ENCODE measurements at regions not wholly inside any gene's neighbourhood (a gene's known extent, or its start where the extent isn't known, plus 50 kb on each side); places are given as distances from the start of the nearest gene placed in this dataset.

DNA sequence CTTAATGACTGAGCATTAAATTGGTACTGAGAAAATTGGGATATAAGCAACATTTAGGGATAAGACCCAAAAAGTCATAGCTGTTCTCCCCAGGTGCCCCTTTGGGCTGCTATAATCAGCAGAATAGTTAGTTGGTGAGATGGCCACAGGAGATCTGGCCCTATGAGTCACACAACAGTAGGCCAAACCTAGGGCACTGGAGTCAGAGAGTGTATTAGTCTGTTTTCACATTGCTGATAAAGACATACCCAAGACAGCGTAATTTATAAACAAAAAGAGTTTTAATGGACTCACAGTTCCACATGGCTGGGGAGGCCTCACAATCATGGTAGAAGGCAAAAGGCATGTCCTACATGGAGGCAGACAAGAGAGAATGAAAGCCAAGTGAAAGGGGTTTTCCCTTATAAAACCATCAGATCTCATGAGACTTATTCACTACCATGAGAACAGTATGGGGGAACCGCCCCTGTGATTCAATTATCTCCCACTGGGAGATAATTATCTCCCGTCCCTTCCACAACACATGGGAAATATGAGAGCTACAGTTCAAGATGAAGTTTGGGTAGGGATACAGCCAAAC lies 338.3 kb upstream of the NR3C2 start:
- H3K9ac ChIP-seq (ENCODE audit: low read length in 3 of 3), result no peak overlapping the region
- intact Hi-C loops (cut with DNase I), result no loop called here
- H3K36me3 ChIP-seq (ENCODE audit: control insufficient read depth in 2 of 3, insufficient read depth in 3 of 3, low read length in 3 of 3), result no peaks in the 10 kb centered on the region
- H3K4me1 ChIP-seq (ENCODE audit: control insufficient read depth in 2 of 3, insufficient read depth in 2 of 3, low read depth in 1 of 3, low read length in 3 of 3), result peaks cover 0 to 2% (median 0%) of the 10 kb centered on the region in 3 donors
- H3K27me3 ChIP-seq (ENCODE audit: control insufficient read depth, insufficient read depth, low read length), result no peaks in the 10 kb centered on the region
- no peak for DNase-seq
- no peaks in the 10 kb centered on the region for H3K9me3 ChIP-seq (ENCODE audit: control insufficient read depth in 2 of 3, insufficient read depth in 1 of 3, low read length in 3 of 3)
- H3K27ac ChIP-seq (ENCODE audit: low read depth in 2 of 2, low read length in 2 of 2), result no peak overlapping the region
- no peak overlapping the region for H3K4me3 ChIP-seq (ENCODE audit: low read length in 3 of 3)
- FAIRE-seq, result no peak
- TF ChIP-seq, protein P1, sequence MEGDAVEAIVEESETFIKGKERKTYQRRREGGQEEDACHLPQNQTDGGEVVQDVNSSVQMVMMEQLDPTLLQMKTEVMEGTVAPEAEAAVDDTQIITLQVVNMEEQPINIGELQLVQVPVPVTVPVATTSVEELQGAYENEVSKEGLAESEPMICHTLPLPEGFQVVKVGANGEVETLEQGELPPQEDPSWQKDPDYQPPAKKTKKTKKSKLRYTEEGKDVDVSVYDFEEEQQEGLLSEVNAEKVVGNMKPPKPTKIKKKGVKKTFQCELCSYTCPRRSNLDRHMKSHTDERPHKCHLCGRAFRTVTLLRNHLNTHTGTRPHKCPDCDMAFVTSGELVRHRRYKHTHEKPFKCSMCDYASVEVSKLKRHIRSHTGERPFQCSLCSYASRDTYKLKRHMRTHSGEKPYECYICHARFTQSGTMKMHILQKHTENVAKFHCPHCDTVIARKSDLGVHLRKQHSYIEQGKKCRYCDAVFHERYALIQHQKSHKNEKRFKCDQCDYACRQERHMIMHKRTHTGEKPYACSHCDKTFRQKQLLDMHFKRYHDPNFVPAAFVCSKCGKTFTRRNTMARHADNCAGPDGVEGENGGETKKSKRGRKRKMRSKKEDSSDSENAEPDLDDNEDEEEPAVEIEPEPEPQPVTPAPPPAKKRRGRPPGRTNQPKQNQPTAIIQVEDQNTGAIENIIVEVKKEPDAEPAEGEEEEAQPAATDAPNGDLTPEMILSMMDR (IDR thresholded peaks at IDR 0.05; ENCODE audit: borderline replicate concordance, extremely low read depth, insufficient read depth), result no peak

DNA sequence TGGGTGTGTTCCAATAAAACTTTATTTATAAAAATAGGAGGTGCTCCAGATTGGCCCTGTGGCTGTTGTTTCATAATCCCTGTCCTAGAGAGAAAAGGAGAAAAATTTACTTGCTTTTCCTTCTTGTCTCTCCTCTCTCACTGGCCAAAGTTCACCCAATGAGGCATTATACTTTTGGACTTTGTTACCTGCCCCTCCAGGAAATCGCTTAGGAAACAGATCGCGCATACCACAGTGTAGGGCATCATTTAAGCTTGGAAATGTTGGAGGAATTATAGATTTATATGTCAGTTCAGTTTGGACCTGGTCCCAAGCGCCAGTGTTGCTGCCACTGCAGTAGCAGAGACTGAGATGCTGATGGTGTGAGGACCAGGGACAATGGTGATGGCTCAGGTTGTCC lies 337.6 kb upstream of the NR3C2 start:
- TF ChIP-seq, protein P1 (IDR thresholded peaks at IDR 0.05; ENCODE audit: borderline replicate concordance, extremely low read depth, insufficient read depth), result no peak
- FAIRE-seq, result no peak
- no peak overlapping the region for H3K4me3 ChIP-seq (ENCODE audit: low read length in 3 of 3)
- no peak overlapping the region for H3K27ac ChIP-seq (ENCODE audit: low read depth in 2 of 2, low read length in 2 of 2)
- H3K9ac ChIP-seq (ENCODE audit: low read length in 3 of 3), result no peak overlapping the region
- no peaks in the 10 kb centered on the region for H3K27me3 ChIP-seq (ENCODE audit: control insufficient read depth, insufficient read depth, low read length)
- intact Hi-C loops (cut with DNase I), result no loop called here
- H3K36me3 ChIP-seq (ENCODE audit: control insufficient read depth in 2 of 3, insufficient read depth in 3 of 3, low read length in 3 of 3), result no peaks in the 10 kb centered on the region
- peaks cover 0 to 2% (median 0%) of the 10 kb centered on the region in 3 donors for H3K4me1 ChIP-seq (ENCODE audit: control insufficient read depth in 2 of 3, insufficient read depth in 2 of 3, low read depth in 1 of 3, low read length in 3 of 3)
- no peak for DNase-seq
- H3K9me3 ChIP-seq (ENCODE audit: control insufficient read depth in 2 of 3, insufficient read depth in 1 of 3, low read length in 3 of 3), result no peaks in the 10 kb centered on the region

DNA sequence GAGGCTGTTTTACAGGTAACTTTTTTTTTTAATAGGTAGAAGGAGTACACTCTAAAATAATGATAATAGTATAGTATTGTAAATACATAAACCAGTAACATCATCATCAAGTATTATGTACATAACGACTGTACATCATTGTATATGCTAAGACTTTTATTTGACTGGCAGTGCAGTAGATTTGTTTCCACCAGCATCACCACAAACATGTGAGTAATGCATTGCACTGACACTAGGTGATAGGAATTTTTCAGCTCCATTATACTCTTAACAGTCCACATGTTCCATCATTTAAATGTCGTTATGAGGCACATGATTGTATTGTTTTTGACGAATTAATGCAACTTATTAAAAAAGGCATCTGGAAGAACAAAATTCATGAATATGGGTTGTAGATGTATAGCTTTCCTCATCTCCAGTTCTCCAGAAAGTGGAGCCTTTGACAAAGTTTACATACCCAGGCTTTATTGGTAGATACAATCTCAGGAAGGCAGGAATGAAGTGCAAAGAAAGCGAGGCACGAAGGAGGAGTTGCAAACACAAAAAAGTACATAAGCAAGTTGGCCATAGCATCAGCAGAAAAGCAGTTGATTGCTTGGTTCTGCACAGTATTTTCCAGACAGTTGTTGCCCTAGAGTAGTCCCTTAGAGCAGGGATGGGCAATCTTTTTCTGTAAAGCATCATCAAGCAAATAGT lies 336.9 kb upstream of the NR3C2 start:
- intact Hi-C loops (cut with DNase I), result no loop called here
- Histone ChIP-seq H3K4me3 (ENCODE audit: low read length in 3 of 3) (no peak overlapping the region), H3K9ac (ENCODE audit: low read length in 3 of 3) (no peak overlapping the region), H3K27ac (ENCODE audit: low read depth in 2 of 2, low read length in 2 of 2) (no peak overlapping the region), H3K27me3 (ENCODE audit: control insufficient read depth, insufficient read depth, low read length) (no peaks in the 10 kb centered on the region), H3K9me3 (ENCODE audit: control insufficient read depth in 2 of 3, insufficient read depth in 1 of 3, low read length in 3 of 3) (no peaks in the 10 kb centered on the region), H3K36me3 (ENCODE audit: control insufficient read depth in 2 of 3, insufficient read depth in 3 of 3, low read length in 3 of 3) (no peaks in the 10 kb centered on the region), H3K4me1 (ENCODE audit: control insufficient read depth in 2 of 3, insufficient read depth in 2 of 3, low read depth in 1 of 3, low read length in 3 of 3) (peaks cover 0 to 2% (median 0%) of the 10 kb centered on the region in 3 donors)
- TF ChIP-seq, protein P1 (IDR thresholded peaks at IDR 0.05; ENCODE audit: borderline replicate concordance, extremely low read depth, insufficient read depth), result no peak
- DNase-seq (no peak), FAIRE-seq (no peak)
